GM03348 (cell line): ENCODE measurements at regions not wholly inside any gene's neighbourhood (a gene's known extent, or its start where the extent isn't known, plus 50 kb on each side); places are given as distances from the start of the nearest gene placed in this dataset.

Source experiments
- DNase-seq: peaks from one replicate; pipeline ENCODE4 v3.0.0; 2012; ENCODE audit warnings: low spot score

GRCh38 chr18:22253676-22254075, 84.3 kb downstream of the GATA6 start:
- DNase-seq, result no peak

- no peak for DNase-seq
Measured at GRCh38 chr18:22253156-22253555, 83.8 kb downstream of the GATA6 start.
